ENCODE measurements at regions not wholly inside any gene's neighbourhood (a gene's known extent, or its start where the extent isn't known, plus 50 kb on each side); places are given as distances from the start of the nearest gene placed in this dataset.

DNA sequence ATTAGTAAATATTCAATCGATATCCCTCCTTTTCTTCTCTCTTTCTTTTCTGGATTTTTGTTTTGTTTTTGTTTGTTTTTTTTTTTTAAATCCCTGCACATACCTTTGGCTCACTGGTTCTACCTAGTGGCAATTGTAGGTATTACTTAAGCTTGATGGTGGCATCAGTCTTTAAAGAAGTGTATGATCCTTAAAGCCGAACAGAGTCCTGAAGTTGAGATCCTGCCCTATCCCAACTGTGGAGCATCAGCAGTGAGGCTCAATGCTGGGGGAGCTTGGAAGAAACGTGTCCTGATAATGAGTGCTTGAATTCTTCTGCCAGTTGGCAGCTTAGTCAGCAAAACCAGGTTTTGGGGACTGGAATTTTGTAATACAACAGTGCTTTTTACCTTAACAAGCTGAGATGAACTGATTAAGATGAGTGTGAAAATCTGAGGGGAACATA, 60.8 kb downstream of the FASLG start:
- ChIA-PET POLR2A (no interaction called here), RAD21 (ENCODE audit: low non-redundant PET in 1 of 2, low total read pairs in 2 of 2, uncharacterized antibody in 2 of 2, unreplicated experiment in 2 of 2) (interaction anchor here in 1 of 2 experiments (1.0 kb wide), 1 partner anchor 187 kb away, joined by 3 read pairs; no protein-coding TSS in a partner anchor), CTCF (interaction anchor here (0.9 to 1.7 kb wide), 11 partner anchors 11 to 717 kb away, joined by 3 to 27 read pairs (median 3); partner anchors contain the start of gene C1orf105)
- BruUV-seq (replicated peaks): no TSS peak
- no peaks in the 10 kb centered on the region for H3K9me3 ChIP-seq (ENCODE audit: control insufficient read depth in 1 of 2, insufficient read depth in 1 of 2, low read depth in 1 of 2, low read length in 2 of 2)
- H3K27ac ChIP-seq (ENCODE audit: low read depth, low read length): no peak overlapping the region
- H3K36me3 ChIP-seq (ENCODE audit: control insufficient read depth in 1 of 2, insufficient read depth in 2 of 2, low read length in 2 of 2): no peaks in the 10 kb centered on the region
- no peaks in the 10 kb centered on the region for H3K27me3 ChIP-seq (ENCODE audit: insufficient read depth, low read length)
- H3K9ac ChIP-seq (ENCODE audit: low read length): no peak overlapping the region
- TF ChIP-seq RAD21 (IDR thresholded peaks at IDR 0.05; ENCODE audit: low read depth) (peak; percentile 92), CBX3 (IDR thresholded peaks at IDR 0.05; ENCODE audit: low read depth) (peak; percentile 5; the same call in 1 of the 2 replicates), YY1 (IDR thresholded peaks at IDR 0.05; ENCODE audit: extremely low read depth, insufficient replicate concordance, low read depth, low read length) (peak; percentile 20), ZNF274 (IDR thresholded peaks at IDR 0.05; ENCODE audit: low read depth, low read length) (no peak), JUND (IDR thresholded peaks at IDR 0.05) (no peak)
- TF ChIP-seq, protein P1, sequence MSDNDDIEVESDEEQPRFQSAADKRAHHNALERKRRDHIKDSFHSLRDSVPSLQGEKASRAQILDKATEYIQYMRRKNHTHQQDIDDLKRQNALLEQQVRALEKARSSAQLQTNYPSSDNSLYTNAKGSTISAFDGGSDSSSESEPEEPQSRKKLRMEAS (IDR thresholded peaks at IDR 0.05): no peak
- TF ChIP-seq, protein P2, sequence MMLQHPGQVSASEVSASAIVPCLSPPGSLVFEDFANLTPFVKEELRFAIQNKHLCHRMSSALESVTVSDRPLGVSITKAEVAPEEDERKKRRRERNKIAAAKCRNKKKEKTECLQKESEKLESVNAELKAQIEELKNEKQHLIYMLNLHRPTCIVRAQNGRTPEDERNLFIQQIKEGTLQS (IDR thresholded peaks at IDR 0.05): no peak
- TF ChIP-seq, protein P3, sequence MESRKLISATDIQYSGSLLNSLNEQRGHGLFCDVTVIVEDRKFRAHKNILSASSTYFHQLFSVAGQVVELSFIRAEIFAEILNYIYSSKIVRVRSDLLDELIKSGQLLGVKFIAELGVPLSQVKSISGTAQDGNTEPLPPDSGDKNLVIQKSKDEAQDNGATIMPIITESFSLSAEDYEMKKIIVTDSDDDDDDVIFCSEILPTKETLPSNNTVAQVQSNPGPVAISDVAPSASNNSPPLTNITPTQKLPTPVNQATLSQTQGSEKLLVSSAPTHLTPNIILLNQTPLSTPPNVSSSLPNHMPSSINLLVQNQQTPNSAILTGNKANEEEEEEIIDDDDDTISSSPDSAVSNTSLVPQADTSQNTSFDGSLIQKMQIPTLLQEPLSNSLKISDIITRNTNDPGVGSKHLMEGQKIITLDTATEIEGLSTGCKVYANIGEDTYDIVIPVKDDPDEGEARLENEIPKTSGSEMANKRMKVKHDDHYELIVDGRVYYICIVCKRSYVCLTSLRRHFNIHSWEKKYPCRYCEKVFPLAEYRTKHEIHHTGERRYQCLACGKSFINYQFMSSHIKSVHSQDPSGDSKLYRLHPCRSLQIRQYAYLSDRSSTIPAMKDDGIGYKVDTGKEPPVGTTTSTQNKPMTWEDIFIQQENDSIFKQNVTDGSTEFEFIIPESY (IDR thresholded peaks at IDR 0.05; ENCODE audit: extremely low read depth, insufficient replicate concordance, low read length): no peak
- TF ChIP-seq, protein P4, sequence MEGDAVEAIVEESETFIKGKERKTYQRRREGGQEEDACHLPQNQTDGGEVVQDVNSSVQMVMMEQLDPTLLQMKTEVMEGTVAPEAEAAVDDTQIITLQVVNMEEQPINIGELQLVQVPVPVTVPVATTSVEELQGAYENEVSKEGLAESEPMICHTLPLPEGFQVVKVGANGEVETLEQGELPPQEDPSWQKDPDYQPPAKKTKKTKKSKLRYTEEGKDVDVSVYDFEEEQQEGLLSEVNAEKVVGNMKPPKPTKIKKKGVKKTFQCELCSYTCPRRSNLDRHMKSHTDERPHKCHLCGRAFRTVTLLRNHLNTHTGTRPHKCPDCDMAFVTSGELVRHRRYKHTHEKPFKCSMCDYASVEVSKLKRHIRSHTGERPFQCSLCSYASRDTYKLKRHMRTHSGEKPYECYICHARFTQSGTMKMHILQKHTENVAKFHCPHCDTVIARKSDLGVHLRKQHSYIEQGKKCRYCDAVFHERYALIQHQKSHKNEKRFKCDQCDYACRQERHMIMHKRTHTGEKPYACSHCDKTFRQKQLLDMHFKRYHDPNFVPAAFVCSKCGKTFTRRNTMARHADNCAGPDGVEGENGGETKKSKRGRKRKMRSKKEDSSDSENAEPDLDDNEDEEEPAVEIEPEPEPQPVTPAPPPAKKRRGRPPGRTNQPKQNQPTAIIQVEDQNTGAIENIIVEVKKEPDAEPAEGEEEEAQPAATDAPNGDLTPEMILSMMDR (IDR thresholded peaks at IDR 0.05 in 2 of 3, conservative IDR thresholded peaks at IDR 0.05 in 1 of 3; ENCODE audit: borderline replicate concordance in 1 of 3, insufficient read depth in 1 of 3, low read depth in 2 of 3, low read length in 2 of 3): peak; percentile 73 to 87 (median 85)
- intact Hi-C loops (cut with micrococcal nuclease): loop anchor here (1.0 to 5.0 kb wide), 3 partner anchors 110 to 269 kb away; partner anchors contain the start of gene SUCO
- H3K9me2 ChIP-seq (ENCODE audit: insufficient read depth): 0 out of 2 replicates have a peak, but pooled peaks cover 4% of the 10 kb centered on the region
- H3K4me1 ChIP-seq (ENCODE audit: control insufficient read depth in 1 of 2, insufficient read depth in 2 of 2, low read length in 2 of 2): no peaks in the 10 kb centered on the region
- H3K4me2 ChIP-seq (ENCODE audit: low read length): 0 out of 2 replicates have a peak overlapping the region, but pooled peaks have one; percentile 13
- no peak overlapping the region for H3K4me3 ChIP-seq (replicated peaks in 1 of 2; ENCODE audit: low read depth in 1 of 2, low read length in 2 of 2)
- H2AFZ ChIP-seq (ENCODE audit: low read depth, low read length, poor library complexity, severe bottlenecking): peak overlapping the region; percentile 75
- ATAC-seq: peak; percentile 89
- H4K20me1 ChIP-seq (ENCODE audit: insufficient read depth): no peaks in the 10 kb centered on the region
- no peaks in the 10 kb centered on the region for H3K79me2 ChIP-seq (ENCODE audit: insufficient read depth, low read length)
- peak; percentile 39 for DNase-seq (ENCODE audit: low read depth, low spot score)
